ENCODE measurements at regions not wholly inside any gene's neighbourhood (a gene's known extent, or its start where the extent isn't known, plus 50 kb on each side); places are given as distances from the start of the nearest gene placed in this dataset.

DNA sequence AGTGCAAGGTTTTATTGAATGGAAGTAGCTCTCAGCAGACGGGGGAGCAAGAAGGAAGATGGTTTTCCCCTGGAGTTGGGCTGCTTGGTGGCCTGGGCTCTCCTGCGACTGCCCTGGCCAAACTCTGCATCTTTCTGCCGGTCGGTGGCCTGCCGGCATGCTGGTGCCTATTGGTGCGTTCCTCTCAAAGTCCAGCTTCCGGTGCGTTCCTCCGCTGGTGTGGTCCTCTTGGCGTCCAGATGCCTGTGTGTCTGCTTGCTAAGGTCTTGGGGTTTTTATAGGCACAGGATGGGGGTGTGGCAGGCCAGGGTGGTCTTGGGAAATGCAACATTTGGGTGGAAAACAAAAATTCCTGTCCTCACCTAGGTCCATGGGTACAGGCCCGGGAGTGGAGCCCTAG is 567.4 kb upstream of the CNTN5 start:
- intact Hi-C loops (cut with micrococcal nuclease), result no loop called here
- H3K27me3 ChIP-seq (replicated peaks in 1 of 4; ENCODE audit: control extremely low read depth in 1 of 4, control insufficient read depth in 3 of 4, insufficient read depth in 4 of 4, low read length in 3 of 4), result no peaks in the 10 kb centered on the region
- DNase-seq, result no peak
- peaks cover 0 to 15% (median 0%) of the 10 kb centered on the region in 3 donors for H3K9me3 ChIP-seq (ENCODE audit: control extremely low read depth in 1 of 3, control insufficient read depth in 2 of 3, insufficient read depth in 1 of 3, low read length in 2 of 3)
- Mint-ChIP-seq H3K9me3 (ENCODE audit: insufficient read depth) (no peaks in the 10 kb centered on the region), H3K27me3 (no peaks in the 10 kb centered on the region), H3K27ac (no peak overlapping the region), H3K4me3 (no peak overlapping the region), H3K4me1 (no peaks in the 10 kb centered on the region)
- no peak for ATAC-seq (ENCODE audit: low read depth)
- H3K4me2 ChIP-seq (replicated peaks; ENCODE audit: low read depth, low read length, poor library complexity, severe bottlenecking), result no peak overlapping the region
- no peaks in the 10 kb centered on the region for H3K79me2 ChIP-seq (ENCODE audit: control insufficient read depth, insufficient read depth, low read length)
- ChIA-PET POLR2A (no interaction called here), CTCF (no interaction called here)
- no peaks in the 10 kb centered on the region for H4K20me1 ChIP-seq (ENCODE audit: control insufficient read depth, insufficient read depth, low read length, poor library complexity, severe bottlenecking)
- no peak overlapping the region for H2AFZ ChIP-seq (ENCODE audit: insufficient read depth, low read depth, low read length, poor library complexity, severe bottlenecking)
- no peak for TF ChIP-seq EZH2 (IDR thresholded peaks at IDR 0.05; ENCODE audit: borderline replicate concordance, insufficient read depth, low read depth, low read length, poor library complexity, severe bottlenecking)
- TF ChIP-seq, protein P1, sequence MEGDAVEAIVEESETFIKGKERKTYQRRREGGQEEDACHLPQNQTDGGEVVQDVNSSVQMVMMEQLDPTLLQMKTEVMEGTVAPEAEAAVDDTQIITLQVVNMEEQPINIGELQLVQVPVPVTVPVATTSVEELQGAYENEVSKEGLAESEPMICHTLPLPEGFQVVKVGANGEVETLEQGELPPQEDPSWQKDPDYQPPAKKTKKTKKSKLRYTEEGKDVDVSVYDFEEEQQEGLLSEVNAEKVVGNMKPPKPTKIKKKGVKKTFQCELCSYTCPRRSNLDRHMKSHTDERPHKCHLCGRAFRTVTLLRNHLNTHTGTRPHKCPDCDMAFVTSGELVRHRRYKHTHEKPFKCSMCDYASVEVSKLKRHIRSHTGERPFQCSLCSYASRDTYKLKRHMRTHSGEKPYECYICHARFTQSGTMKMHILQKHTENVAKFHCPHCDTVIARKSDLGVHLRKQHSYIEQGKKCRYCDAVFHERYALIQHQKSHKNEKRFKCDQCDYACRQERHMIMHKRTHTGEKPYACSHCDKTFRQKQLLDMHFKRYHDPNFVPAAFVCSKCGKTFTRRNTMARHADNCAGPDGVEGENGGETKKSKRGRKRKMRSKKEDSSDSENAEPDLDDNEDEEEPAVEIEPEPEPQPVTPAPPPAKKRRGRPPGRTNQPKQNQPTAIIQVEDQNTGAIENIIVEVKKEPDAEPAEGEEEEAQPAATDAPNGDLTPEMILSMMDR (IDR thresholded peaks at IDR 0.05), result no peak
- no peak overlapping the region for H3K27ac ChIP-seq (ENCODE audit: low read length in 2 of 2)
- H3K36me3 ChIP-seq (replicated peaks in 1 of 2; ENCODE audit: control extremely low read depth in 1 of 2, control insufficient read depth in 1 of 2, extremely low read depth in 1 of 2, insufficient read depth in 2 of 2, low read length in 1 of 2), result no peaks in the 10 kb centered on the region
- no peaks in the 10 kb centered on the region for H3K4me1 ChIP-seq (ENCODE audit: control insufficient read depth in 2 of 2, insufficient read depth in 2 of 2, low read length in 2 of 2)
- no peak overlapping the region for H3K9ac ChIP-seq (ENCODE audit: low read length)
- H3K4me3 ChIP-seq (ENCODE audit: control extremely low read depth in 1 of 5, extremely low read depth in 1 of 5, insufficient read depth in 1 of 5, low read depth in 2 of 5, low read length in 4 of 5), result no peak overlapping the region
- 98% methylated on average over 8 of the region's 11 CpGs for WGBS (ENCODE audit: insufficient coverage)

DNA sequence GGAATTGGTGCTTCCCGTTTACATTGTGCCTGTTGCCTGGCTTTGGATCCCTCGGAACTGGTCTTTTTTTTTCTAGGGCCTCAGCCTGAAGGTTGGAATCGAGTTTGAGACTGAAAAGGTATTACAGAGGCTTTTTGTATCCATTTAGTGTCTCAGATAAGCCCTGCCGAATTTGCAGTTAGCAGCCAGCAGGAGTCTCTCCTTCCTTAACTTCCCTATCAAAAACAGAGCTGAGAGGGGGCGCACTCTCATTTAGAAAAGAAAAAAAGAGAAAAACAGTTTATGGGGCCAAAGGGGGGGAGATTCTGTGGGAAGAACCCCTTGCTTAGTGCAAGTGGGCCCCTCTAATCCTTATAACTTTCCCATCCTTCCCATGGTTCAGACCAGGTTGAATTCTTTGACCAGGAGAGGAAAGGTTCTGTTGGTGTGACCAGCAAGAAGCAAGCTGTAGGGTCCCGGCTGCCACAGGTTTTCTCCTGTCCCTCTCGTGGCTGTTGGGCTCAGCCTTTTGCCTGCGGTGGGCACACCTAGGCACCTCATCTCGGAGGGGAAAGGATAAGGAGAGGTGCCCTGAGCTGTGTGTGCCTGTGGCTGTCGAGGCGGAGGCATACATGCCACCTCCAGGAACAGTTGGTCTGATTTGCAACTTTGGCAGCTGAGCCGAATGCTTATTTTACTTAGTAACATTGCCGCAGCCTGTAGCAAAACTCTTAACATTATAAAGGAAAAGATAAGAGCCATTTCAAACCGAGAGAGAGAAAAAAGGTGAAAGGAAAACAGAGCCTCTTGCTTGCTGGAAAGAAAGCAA is 565.0 kb upstream of the CNTN5 start:
- H3K36me3 ChIP-seq (replicated peaks in 1 of 2; ENCODE audit: control extremely low read depth in 1 of 2, control insufficient read depth in 1 of 2, extremely low read depth in 1 of 2, insufficient read depth in 2 of 2, low read length in 1 of 2), result no peaks in the 10 kb centered on the region
- H2AFZ ChIP-seq (ENCODE audit: insufficient read depth, low read depth, low read length, poor library complexity, severe bottlenecking), result no peak overlapping the region
- CTCF ChIA-PET, result no interaction called here
- Mint-ChIP-seq H3K4me1 (no peaks in the 10 kb centered on the region), H3K9me3 (ENCODE audit: insufficient read depth) (no peaks in the 10 kb centered on the region), H3K27me3 (no peaks in the 10 kb centered on the region), H3K27ac (no peak overlapping the region), H3K4me3 (no peak overlapping the region)
- H4K20me1 ChIP-seq (ENCODE audit: control insufficient read depth, insufficient read depth, low read length, poor library complexity, severe bottlenecking), result no peaks in the 10 kb centered on the region
- H3K4me2 ChIP-seq (replicated peaks; ENCODE audit: low read depth, low read length, poor library complexity, severe bottlenecking), result no peak overlapping the region
- H3K27ac ChIP-seq (ENCODE audit: low read length in 2 of 2), result no peak overlapping the region
- H3K9ac ChIP-seq (ENCODE audit: low read length), result no peak overlapping the region
- H3K27me3 ChIP-seq (replicated peaks in 1 of 4; ENCODE audit: control extremely low read depth in 1 of 4, control insufficient read depth in 3 of 4, insufficient read depth in 4 of 4, low read length in 3 of 4), result no peaks in the 10 kb centered on the region
- peaks cover 0 to 18% (median 0%) of the 10 kb centered on the region in 3 donors for H3K9me3 ChIP-seq (ENCODE audit: control extremely low read depth in 1 of 3, control insufficient read depth in 2 of 3, insufficient read depth in 1 of 3, low read length in 2 of 3)
- ATAC-seq (ENCODE audit: low read depth) (no peak), DNase-seq (no peak)
- intact Hi-C loops (cut with micrococcal nuclease), result no loop called here
- H3K4me1 ChIP-seq (ENCODE audit: control insufficient read depth in 2 of 2, insufficient read depth in 2 of 2, low read length in 2 of 2), result no peaks in the 10 kb centered on the region
- H3K79me2 ChIP-seq (ENCODE audit: control insufficient read depth, insufficient read depth, low read length), result no peaks in the 10 kb centered on the region
- 92% methylated on average over 5 of the region's 14 CpGs for WGBS (ENCODE audit: insufficient coverage)
- TF ChIP-seq, protein P1 (IDR thresholded peaks at IDR 0.05), result no peak
- TF ChIP-seq EZH2 (IDR thresholded peaks at IDR 0.05; ENCODE audit: borderline replicate concordance, insufficient read depth, low read depth, low read length, poor library complexity, severe bottlenecking), result no peak
- H3K4me3 ChIP-seq (ENCODE audit: control extremely low read depth in 1 of 5, extremely low read depth in 1 of 5, insufficient read depth in 1 of 5, low read depth in 2 of 5, low read length in 4 of 5), result no peak overlapping the region
- POLR2A ChIA-PET, result no interaction called here
